H1 (cell line): ENCODE measurements at regions not wholly inside any gene's neighbourhood (a gene's known extent, or its start where the extent isn't known, plus 50 kb on each side); places are given as distances from the start of the nearest gene placed in this dataset.

Experiments used
- CHD1 ChIP-seq: IDR thresholded peaks from 2 replicates; pipeline ENCODE4 v1.6.1; 2012; ENCODE audit warnings: low read depth, low read length, improper control_type of control experiment
- EZH2 ChIP-seq: fragments of 200-600 bp; sonication (generic); IDR thresholded peaks from 2 replicates; pipeline ENCODE4 v1.7.1; 2012; ENCODE audit warnings: low read depth, mild to moderate bottlenecking, moderate library complexity, low read length, inconsistent platforms; ENCODE audit not compliant: severe bottlenecking
- MAFK ChIP-seq: IDR thresholded peaks from 2 replicates; pipeline ENCODE4 v1.6.1; 2012; ENCODE audit warnings: low read depth, mild to moderate bottlenecking, improper control_type of control experiment, low read length
- SIX5 ChIP-seq: IDR thresholded peaks from 2 replicates; pipeline ENCODE4 v1.6.1; 2011; ENCODE audit warnings: mild to moderate bottlenecking, low read depth, low read length

- TF ChIP-seq MAFK (no peak), CHD1 (no peak), EZH2 (no peak), SIX5 (no peak)
Observed at GRCh38 chr6:85255661-85256060, 194.2 kb upstream of the NT5E start (continued).
